ENCODE measurements at regions not wholly inside any gene's neighbourhood (a gene's known extent, or its start where the extent isn't known, plus 50 kb on each side); places are given as distances from the start of the nearest gene placed in this dataset.

- intact Hi-C loops (cut with DNase I), result no loop called here
- WGBS (ENCODE audit: insufficient coverage, low coverage, low lambda C conversion rate, missing lambda C conversion rate), result 85% methylated on average over 4 of the region's 6 CpGs
- Histone ChIP-seq H3K27ac (no peak overlapping the region), H3K4me1 (peaks cover 0 to 28% (median 4%) of the 10 kb centered on the region in 4 donors), H3K9me3 (no peaks in the 10 kb centered on the region), H3K4me3 (no peak overlapping the region), H3K27me3 (no peaks in the 10 kb centered on the region), H3K36me3 (no peaks in the 10 kb centered on the region)
- DNase-seq, result no peak
- no peak for TF ChIP-seq POLR2A (IDR thresholded peaks at IDR 0.05)
- TF ChIP-seq CTCF (IDR thresholded peaks at IDR 0.05), result no peak
- ATAC-seq, result no peak
Observed at GRCh38 chr13:40404407-40404806, 262.0 kb downstream of the FOXO1 start.

- WGBS (ENCODE audit: insufficient coverage, low coverage, low lambda C conversion rate, missing lambda C conversion rate), result 93% methylated on average over 4 of the region's 4 CpGs
- Histone ChIP-seq H3K36me3 (no peaks in the 10 kb centered on the region), H3K9me3 (no peaks in the 10 kb centered on the region), H3K4me1 (peaks cover 0 to 28% (median 4%) of the 10 kb centered on the region in 4 donors), H3K4me3 (no peak overlapping the region), H3K27me3 (no peaks in the 10 kb centered on the region), H3K27ac (no peak overlapping the region)
- TF ChIP-seq POLR2A (IDR thresholded peaks at IDR 0.05), result no peak
- no peak for DNase-seq
- ATAC-seq, result no peak
- intact Hi-C loops (cut with DNase I), result no loop called here
Observed at GRCh38 chr13:40404967-40405716, 261.3 kb downstream of the FOXO1 start.

GRCh38 chr13:40406405-40407120, 259.9 kb downstream of the FOXO1 start:
- H3K27ac ChIP-seq, result no peak overlapping the region
- DNase-seq (no peak), ATAC-seq (no peak)
- H3K27me3 ChIP-seq, result no peaks in the 10 kb centered on the region
- no peaks in the 10 kb centered on the region for H3K9me3 ChIP-seq
- WGBS (ENCODE audit: insufficient coverage, low coverage, low lambda C conversion rate, missing lambda C conversion rate), result 64% methylated on average over 6 of the region's 6 CpGs
- H3K4me1 ChIP-seq, result peaks cover 0 to 19% (median 4%) of the 10 kb centered on the region in 4 donors
- TF ChIP-seq POLR2A (IDR thresholded peaks at IDR 0.05), result no peak
- intact Hi-C loops (cut with DNase I), result no loop called here
- no peaks in the 10 kb centered on the region for H3K36me3 ChIP-seq
- H3K4me3 ChIP-seq, result no peak overlapping the region

GRCh38 chr13:40407567-40407966, 258.9 kb downstream of the FOXO1 start:
- no peaks in the 10 kb centered on the region for H3K27me3 ChIP-seq
- H3K27ac ChIP-seq, result no peak overlapping the region
- no peak overlapping the region for H3K4me3 ChIP-seq
- TF ChIP-seq CTCF (IDR thresholded peaks at IDR 0.05) (no peak), POLR2A (IDR thresholded peaks at IDR 0.05) (no peak)
- intact Hi-C loops (cut with DNase I), result no loop called here
- DNase-seq, result no peak
- no peak for ATAC-seq
- H3K4me1 ChIP-seq, result peaks cover 0 to 10% (median 4%) of the 10 kb centered on the region in 4 donors
- H3K9me3 ChIP-seq, result no peaks in the 10 kb centered on the region
- WGBS (ENCODE audit: insufficient coverage, low coverage, low lambda C conversion rate, missing lambda C conversion rate), result 97% methylated on average over 3 of the region's 3 CpGs
- H3K36me3 ChIP-seq, result no peaks in the 10 kb centered on the region

- H3K27me3 ChIP-seq, result no peaks in the 10 kb centered on the region
- no peaks in the 10 kb centered on the region for H3K4me1 ChIP-seq
- 88% methylated on average over 5 of the region's 5 CpGs for WGBS (ENCODE audit: insufficient coverage, low coverage, low lambda C conversion rate, missing lambda C conversion rate)
- H3K27ac ChIP-seq, result no peak overlapping the region
- ATAC-seq (no peak), DNase-seq (no peak)
- intact Hi-C loops (cut with DNase I), result no loop called here
- H3K4me3 ChIP-seq, result no peak overlapping the region
- no peaks in the 10 kb centered on the region for H3K9me3 ChIP-seq
- TF ChIP-seq CTCF (IDR thresholded peaks at IDR 0.05) (no peak), POLR2A (IDR thresholded peaks at IDR 0.05) (no peak)
- no peaks in the 10 kb centered on the region for H3K36me3 ChIP-seq
Observed at GRCh38 chr13:40408602-40409001, 257.8 kb downstream of the FOXO1 start.

All from right lobe of liver (tissue), 6 donors.